GM19324 (cell line): ENCODE measurements at regions not wholly inside any gene's neighbourhood (a gene's known extent, or its start where the extent isn't known, plus 50 kb on each side); places are given as distances from the start of the nearest gene placed in this dataset.

ENCODE experiments used
- ATAC-seq: cut with Tn5 transposase; IDR thresholded peaks from one replicate; pipeline ENCODE4 v1.9.1; 2021; ENCODE audit warnings: mild to moderate bottlenecking, moderate library complexity; ENCODE audit not compliant: unreplicated experiment, low FRiP score

- no peak for ATAC-seq
These were observed 452.1 kb upstream of the BOD1L1 start for GRCh38 chr4:14079601-14080000.

- ATAC-seq, result no peak
These were observed 455.6 kb upstream of the BOD1L1 start for GRCh38 chr4:14083150-14083549.

- ATAC-seq, result no peak
These were observed 457.1 kb upstream of the BOD1L1 start for GRCh38 chr4:14084598-14084997.

GRCh38 chr4:14087459-14087858 lies 459.9 kb upstream of the BOD1L1 start:
- peak; percentile 62 for ATAC-seq

GRCh38 chr4:14087921-14088320 lies 460.4 kb upstream of the BOD1L1 start:
- ATAC-seq, result no peak

DNA sequence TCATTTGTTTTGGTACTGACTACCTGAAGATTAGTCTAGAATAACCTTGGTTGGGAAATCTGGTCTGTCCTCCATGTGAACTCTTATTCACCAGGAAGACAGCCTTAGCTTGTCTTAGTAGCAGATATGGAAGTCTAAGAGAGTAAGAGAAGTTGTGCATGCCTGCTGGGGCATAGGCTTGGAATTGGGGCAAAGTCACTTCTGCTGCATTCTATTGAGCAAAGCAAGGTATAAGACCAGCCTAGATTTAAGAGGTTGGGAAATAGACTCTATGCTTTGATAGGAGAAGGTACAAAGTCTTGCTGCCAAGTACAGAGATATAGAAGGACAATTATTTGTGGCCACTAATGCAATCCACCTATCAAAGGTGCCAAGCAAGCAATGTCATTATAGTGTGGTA lies 464.0 kb upstream of the BOD1L1 start:
- no peak for ATAC-seq

- ATAC-seq, result no peak
These were observed 464.4 kb upstream of the BOD1L1 start for GRCh38 chr4:14091966-14092365.

GRCh38 chr4:14092741-14093140 lies 465.2 kb upstream of the BOD1L1 start:
- no peak for ATAC-seq

DNA sequence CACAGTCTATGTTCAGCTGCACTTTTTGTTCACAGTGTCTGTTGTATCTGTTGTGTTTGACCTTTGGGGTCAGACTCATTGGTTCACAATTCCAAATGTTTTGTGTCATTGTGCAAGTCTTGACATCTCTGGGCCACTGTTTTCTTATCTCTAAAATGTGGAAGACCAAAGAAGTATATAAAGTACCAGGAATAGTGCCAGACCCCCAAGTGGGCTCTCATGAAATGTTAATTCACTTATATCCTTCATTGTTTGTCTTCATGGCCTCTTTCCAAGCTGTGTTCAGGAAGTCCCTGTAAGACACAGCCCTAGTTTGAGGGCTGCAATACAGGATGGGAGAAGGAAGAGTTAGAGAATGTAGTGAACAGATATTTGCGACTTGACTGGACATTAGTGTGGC lies 468.3 kb upstream of the BOD1L1 start:
- no peak for ATAC-seq

GRCh38 chr4:14096396-14096965 lies 469.0 kb upstream of the BOD1L1 start:
- no peak for ATAC-seq

DNA sequence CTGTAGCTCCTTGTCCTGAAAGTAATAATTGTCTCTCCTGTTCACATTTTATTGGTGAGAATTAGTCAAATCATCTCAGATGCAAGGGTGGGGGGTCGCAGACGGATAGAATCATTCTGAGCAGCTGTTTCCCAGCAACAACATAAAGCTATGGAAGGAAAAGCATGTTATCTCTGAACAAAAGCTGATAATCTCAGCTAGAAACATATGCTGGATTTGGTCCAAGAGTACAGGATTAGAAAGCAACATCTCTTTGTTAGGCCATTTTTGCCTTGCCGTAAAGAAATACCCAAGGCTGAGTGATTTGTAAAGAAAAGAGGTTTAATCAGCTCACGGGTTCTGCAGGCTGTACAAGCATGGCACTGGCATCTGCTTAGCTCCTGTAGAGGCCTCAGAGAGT lies 472.8 kb upstream of the BOD1L1 start:
- no peak for ATAC-seq

GRCh38 chr4:14110407-14110806 lies 482.9 kb upstream of the BOD1L1 start:
- ATAC-seq, result no peak

GRCh38 chr4:14111730-14112181 lies 484.2 kb upstream of the BOD1L1 start:
- no peak for ATAC-seq

DNA sequence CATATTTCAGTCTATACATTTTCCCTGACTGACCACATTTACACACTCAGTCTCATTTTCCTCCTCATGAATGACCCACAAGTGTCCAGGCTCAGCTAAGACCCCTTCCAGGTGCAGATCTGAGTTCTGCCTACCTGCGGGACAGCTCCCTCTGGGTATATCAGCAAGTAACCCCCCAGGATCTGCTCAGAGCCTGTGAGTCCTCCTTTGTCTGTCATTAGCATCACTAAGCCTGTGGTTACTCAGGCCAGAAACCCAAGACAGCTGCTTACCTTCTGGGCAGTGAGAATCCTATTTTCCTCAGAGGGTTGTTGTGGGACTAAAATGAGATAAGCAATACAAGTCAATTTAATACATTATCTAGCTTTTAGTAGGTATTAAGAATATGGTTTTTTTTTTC lies 487.6 kb upstream of the BOD1L1 start:
- no peak for ATAC-seq

- ATAC-seq, result no peak
These were observed 490.2 kb upstream of the BOD1L1 start for GRCh38 chr4:14117575-14118238.

GRCh38 chr4:14124816-14125215 lies 497.3 kb upstream of the BOD1L1 start:
- ATAC-seq, result no peak

DNA sequence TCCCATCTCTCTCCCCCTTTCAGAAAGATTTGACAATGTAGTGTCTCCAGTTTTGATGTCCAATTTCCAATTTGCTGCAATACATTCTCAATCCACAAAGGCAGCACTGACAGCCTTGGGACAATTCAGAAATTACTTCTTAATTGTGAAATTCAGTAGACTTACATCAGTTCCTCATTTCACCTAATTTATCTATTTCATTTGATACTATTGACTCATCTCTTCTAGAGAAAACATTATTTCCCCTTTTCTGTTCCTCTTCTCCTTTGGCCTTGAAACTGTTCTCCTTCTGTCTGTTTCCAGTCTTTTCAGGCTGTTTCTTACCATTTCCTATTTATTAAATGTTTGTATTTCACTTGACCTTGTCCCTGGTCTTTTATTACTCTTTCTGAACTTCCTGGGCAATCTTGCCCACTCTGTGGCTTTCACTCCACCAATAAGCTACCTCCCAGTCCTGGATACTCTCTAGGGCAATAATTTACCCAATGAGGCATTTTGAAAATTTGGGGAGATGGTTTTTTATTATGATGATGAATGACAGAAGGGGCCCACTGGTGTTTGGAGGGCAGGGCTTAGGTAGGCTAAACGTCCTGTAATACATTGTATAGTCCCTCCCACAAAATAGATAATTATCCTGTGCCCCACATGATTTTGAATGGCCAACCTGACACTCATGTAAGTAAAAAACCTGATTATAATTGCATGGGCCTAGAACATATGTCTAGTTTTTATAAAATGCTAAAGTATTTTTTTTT lies 498.0 kb upstream of the BOD1L1 start:
- ATAC-seq, result peak; percentile 72

DNA sequence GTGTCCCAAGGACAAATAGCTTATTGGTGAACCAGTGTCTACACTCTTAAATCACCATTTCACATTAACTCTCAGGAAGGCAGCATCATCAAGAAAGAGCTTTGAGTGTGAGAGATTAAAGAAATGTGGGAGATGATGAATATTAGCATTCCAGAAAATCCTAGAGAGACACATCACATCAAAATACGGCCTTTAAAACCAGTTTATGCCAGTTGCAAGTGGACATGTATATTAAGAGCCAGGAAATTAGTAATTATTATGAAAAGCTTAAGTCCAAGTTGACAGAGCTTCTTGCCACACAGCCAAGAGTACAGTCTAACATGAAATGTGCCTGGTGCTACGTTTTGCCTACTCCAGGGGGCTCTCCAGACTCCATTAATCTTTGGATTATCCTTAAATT lies 503.0 kb upstream of the BOD1L1 start:
- no peak for ATAC-seq

DNA sequence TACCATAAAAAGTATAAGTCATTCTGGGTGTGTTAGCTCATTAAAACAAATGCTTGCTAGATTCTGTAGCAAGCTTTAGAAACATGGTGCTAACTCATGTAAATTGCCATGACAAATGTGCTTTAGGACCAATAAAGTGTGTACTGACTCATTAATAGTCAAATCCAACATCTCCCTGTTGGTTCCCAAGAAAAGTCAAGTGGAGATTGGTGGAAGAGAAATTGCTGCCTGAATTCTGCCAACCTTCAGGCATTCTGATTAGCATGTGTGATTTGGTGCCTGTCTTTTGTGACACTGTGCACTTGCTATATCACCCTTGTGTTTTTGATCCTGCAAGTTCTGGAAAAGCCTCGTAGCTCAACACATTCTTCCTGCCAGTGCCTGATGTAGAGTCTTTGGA lies 503.8 kb upstream of the BOD1L1 start:
- no peak for ATAC-seq

- ATAC-seq, result no peak
These were observed 504.8 kb upstream of the BOD1L1 start for GRCh38 chr4:14132301-14132700.

DNA sequence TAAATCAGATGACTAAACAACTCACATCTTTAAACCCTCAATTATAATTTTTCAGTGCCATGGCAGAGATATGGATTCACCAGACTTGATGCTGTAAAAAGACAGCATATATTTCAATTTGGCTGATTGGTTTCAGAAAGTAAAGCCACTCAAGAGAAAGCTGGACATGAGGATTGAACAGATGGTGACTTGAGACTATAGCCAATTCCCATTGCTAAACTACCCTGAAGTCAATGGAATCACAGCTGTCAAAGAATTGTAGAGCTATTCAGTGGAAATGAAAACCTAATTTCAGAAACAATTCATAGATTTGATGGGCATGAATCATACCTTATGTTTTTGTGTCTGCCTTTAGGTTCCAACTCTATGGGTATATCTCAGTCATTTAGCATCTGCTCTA lies 510.6 kb upstream of the BOD1L1 start:
- ATAC-seq, result no peak

DNA sequence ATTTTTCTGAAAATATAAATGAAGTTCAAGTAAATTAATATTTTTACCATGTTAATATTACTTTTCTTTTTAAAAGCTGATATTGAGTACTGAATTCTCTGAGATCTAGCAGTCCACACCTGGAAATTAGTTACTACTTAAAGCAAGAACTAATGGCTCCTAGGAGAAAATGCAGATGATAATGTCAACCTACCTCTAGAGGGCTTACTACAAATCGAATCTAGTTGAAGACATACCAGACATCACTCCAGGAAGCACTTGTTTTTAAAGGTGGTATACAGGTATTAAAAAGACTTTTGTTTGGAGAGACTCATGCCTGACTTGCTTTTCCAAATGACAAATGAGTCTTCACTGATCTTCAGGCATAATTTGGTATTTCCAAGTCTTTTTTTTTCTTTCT lies 516.4 kb upstream of the BOD1L1 start:
- no peak for ATAC-seq
